NCI-H2196 (cell line): ENCODE measurements at regions not wholly inside any gene's neighbourhood (a gene's known extent, or its start where the extent isn't known, plus 50 kb on each side); places are given as distances from the start of the nearest gene placed in this dataset.

Experiments used
- DNase-seq: peaks from one replicate; lab custom pipeline; 2025; ENCODE audit not compliant: unreplicated experiment; lab: John Stamatoyannopoulos, UW

DNA sequence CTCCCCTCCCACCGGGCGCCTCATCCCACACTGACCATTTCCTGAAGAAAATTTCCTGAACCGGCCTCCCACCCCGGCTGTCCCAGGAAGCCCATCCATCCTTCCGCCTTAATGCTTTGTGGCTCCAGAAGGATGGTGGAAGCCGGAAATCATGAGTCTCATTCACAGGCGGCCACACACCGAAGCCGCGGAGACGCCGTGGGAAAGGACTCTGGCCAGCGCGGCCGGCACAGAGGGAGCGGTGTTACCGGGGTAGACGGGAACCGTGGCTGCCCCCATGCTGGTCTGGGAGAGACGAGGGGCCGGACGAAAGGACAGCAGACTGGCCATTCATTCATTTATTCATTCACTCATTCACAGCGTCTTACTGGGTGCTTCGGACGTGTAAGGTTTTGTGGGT lies 326.8 kb downstream of the SEC14L1 start:
- no peak for DNase-seq

DNA sequence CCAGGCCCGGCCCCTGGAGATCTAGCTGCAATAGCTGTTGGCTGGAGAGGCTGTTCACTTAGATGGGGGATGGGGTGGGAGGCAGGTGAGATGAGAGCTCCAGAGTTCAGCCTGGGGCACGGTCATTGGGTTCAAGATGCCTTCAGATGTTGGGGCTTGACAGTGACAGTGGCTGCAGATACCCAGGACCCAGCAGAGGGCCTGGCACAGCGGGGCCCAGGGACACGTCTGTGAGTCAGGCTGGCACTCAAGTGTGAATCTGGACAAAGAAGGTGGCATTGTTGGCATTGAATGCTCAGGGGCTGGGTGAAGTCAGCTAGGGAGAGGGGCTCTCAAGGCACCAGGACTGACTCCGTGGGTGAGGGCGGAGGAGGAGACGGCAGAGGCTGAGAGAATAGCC lies 328.1 kb downstream of the SEC14L1 start:
- DNase-seq, result no peak

DNA sequence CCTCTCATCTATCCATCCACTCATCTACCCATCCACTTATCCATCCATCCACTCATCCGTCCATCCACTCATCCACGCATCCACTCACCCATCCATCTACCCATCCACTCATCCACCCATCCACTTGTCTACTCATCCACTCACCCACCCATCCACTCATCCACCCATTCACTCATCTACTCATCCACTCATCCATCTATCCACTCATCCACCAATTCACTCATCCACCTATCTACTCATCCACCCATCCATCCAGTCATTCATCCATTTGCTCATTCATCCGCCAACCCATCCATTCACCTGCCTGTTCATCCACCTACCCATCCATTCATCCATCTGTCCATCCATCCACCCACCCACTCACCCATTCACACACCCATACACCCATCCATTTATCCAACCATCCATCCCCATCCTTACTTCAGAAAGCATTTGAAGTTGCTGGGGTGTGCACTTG lies 329.6 kb downstream of the SEC14L1 start:
- DNase-seq, result no peak

DNA sequence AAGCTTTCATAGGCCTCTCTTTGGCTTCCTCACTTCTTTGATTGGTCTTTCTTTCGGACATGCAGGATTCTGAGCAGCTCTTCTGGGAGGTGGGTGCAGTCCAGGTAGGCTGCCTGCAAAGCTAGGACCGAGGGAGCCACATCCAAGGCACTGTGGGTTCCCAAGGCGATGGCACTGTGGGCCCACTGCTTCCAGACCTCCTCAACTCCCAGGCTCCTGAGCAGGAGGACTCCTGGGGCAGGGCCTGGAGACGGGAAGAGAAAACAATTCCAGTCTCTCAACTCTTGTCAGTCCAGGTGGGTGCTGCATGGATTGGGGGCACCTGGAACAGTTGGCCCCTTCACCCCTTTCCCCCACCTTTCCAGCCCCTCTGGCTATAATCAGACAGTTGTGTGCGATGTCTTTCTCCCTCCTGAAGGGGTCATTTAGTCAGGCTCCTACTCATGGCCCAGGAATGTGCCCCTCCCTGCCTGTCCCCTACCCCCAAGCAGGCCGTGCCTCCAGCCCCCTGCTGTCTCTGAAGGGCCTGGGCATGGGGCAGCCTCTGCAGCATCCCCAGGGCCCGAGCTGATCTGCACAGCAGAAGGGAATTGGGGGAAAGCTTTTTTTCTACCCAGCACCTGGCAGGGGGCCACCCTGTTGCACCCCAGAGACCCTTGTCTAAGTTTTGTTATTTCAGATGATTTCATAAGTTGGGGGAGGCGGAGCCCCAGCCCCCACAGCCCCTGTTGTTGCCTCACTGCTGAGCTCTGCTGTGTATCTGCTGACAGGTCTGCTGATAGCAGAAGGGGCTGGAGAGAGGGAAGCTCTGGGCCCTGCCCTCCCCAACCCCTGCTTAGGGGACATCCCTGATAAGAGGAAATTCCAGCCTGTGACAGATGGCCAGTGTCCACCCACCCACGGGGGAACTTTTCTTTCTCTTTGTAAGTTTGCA lies 330.3 kb downstream of the SEC14L1 start:
- no peak for DNase-seq

DNA sequence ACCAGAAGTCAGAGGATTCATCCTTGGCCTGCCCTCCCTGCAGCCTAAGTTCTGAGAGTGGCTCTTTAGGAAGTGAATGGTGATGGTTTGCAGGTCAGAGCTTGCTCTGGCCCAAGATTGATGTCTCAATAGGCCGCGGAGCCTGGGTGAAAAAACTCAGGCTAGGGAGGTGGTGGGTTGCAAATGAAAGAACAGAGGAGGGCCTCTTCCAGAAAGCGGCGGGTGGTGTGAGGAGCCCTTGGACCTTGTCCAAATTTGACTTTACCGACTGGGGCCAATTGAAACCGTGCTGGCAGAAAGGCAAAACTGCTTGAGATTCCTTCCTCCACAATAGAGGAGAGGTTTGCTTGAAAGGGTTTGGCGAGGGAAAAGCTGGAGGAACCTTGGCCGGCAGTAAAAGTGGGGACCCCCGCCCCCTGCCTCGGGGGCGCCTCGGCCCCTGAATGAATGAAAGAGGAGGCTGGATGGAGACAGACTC lies 331.3 kb downstream of the SEC14L1 start:
- DNase-seq, result peak; percentile 90

DNA sequence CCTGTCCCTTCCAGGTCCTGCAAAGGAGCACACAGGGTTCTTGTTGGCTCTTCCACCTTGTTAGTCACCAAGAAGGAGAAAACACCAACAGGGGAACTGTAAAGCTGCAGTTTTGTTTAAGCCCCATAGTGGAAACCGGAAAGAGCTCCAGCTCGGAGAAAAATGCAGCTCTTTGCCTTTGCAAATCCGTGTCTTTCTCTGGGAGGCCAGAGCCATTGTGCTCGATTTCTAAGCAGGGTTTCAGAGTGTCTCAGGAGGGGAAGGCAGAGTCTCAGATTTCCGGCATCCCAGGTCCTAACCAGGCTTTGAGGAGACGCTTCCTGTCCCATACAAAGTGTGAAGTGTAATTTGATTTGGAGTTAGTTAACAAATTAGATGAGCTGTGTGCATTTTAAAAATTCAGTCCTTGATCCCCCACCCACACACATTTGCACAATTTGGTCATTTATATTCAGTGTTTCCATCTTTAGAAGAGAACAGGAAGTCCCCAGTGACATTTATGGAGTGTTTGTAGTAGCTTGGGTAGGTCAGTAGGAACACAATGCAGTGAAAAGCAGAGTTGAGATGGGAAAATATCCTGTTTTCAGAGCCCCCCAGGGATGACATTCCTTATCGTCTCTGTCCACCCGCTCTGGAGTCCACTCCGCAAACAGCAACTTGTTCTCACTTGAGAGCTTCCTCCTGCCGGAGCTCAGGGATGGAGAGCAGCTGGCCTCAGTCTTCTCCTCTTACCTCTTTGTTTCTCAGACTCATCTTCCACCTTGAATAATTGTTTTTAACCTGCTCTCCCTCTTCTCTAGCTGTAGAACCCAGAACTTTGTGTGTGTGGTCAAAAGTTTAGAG lies 331.9 kb downstream of the SEC14L1 start:
- DNase-seq, result peak; percentile 62

DNA sequence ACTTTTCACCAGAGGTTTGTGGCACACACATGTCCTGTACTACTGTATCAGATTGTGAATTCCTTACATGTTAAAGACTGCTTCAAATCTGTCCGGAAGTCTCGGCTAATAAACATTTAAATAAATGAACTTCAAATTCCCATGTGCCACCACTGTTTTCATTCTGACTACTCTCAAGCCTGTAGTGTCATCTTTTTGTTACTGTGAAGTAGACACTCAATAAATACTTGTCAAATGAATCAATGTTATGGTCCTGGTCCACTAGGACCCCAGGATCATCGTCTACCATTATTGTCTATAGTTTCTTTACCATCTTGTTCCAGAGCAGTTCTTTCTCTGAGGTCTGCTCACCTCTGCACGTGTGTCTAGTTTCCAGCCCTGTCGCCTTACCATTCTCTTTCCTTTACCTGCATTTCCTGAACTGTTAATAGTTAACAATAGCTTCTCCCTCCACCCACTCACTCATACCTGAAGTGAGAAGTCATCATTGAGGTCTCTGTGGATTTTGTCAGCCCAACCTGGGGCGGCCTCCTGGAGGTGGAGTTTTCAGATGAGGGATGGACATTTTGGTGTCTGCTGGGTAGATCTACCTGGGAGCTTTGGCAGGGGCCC lies 333.0 kb downstream of the SEC14L1 start:
- DNase-seq, result no peak

DNA sequence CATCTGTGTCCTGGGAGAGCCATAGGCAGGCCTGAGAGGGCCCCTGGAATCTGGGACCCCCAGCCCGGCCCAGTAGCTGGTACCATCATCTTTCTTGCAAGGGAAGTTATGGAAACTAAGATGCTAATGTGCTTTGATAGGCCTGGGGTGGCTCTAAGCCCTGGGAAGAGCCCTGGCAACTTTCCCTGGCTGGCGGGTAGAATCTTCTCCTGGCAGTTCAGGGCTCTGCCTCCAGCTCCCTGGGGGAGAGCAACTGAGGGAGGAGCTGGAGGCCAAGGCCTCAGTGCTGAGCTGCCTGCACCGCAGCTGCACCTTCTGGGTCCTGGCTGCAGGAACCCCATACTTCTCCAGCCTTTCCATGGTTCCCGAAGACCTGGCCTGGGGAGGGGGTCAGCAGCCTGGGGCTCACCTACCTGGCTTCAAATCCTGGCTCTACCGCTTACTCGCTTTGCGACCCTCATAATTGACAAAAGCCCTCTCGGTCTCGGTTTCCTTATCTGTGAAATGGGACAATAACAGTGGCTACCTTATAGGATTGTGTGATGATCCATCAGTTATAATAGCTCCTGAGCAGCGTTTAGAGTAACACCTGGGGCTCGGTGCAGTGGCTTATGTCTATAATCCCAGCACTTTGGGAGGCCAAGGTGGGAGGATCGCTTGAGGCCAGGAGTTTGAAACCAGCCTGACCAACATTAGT lies 333.7 kb downstream of the SEC14L1 start:
- no peak for DNase-seq

DNA sequence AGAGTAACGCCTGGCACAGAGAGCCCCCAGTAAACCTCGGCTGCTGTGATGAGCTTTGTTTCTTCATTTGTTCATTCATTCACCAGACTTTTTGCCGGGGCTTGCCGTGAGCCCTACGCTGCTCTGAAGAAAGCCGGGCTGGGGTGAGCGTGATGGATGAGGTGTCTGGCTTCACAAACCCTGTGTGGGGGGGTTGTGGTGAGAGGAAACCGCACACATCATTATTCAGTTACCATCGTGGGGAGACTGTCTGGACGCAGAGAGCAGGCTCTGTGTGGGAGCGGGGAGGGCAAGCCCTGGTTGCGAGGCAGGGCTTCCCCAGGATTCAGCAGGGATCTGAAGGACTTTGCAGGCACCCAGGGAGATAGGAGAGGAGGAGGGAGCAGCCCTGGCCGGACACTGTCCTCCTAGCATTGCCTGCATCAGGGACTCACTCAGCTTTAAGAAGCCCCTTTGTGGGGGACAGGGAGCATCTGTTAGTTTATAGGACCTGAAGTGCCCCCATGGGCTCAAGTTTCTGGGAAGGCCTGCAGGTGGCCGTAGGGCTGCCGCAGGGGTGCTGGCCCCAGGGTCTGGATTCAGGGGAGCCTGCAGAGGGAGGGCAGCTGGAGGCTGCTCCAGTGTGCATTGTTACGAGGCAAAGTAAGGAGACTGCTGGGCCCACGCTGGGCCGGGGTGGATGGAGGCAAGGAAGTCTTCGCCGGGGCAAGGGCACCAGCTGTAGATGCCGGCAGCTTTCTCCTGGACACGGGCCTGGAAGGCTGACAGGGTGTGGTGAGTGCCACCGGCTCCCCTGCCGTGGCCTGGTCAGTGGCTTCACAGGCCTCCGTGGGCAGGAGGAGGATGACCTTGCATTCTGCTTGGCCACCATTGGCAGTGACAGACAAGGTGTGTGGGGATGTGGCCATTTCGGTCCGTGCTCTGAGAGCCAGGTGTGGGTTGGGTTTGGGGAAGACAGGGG lies 334.5 kb downstream of the SEC14L1 start:
- DNase-seq, result no peak

DNA sequence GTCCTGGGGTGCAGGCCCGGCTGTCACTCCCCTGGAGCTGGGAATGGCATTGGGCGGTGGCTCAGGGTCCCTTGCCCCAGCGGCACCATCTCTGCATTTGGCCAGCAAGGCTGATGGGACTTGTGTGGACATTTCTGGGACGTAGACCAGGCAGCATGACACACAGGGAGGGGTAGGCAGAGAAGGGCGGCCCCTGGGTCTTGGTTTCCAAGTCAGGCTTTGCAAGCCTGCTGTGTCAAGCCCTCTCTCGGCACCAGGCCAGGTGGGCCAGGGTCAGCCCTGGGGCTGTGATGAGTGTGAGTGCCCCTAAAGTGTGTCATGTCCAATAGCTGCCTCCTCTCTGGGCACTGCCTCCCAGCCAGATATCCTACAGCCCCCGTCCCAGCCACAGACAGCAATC lies 335.2 kb downstream of the SEC14L1 start:
- DNase-seq, result no peak

DNA sequence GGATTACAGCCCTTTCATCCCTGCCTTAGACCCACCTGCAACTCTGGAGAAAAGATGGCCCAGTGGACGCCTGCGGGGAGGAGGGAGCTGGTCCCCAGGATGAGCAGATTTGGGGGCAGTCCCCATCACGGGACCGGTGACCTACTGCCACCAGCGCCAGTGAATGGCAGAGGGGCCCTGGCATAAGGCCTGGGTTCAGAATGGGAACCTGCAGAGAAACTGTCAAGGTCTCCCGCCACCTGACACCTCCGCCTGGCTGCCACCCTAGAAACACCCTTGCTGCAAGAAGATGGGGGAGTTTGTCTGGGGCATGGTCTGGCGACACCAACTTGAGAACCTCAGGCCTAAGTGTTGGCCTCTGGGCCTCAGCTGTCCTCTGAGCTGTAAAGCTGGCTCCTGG lies 335.7 kb downstream of the SEC14L1 start:
- DNase-seq, result no peak

DNA sequence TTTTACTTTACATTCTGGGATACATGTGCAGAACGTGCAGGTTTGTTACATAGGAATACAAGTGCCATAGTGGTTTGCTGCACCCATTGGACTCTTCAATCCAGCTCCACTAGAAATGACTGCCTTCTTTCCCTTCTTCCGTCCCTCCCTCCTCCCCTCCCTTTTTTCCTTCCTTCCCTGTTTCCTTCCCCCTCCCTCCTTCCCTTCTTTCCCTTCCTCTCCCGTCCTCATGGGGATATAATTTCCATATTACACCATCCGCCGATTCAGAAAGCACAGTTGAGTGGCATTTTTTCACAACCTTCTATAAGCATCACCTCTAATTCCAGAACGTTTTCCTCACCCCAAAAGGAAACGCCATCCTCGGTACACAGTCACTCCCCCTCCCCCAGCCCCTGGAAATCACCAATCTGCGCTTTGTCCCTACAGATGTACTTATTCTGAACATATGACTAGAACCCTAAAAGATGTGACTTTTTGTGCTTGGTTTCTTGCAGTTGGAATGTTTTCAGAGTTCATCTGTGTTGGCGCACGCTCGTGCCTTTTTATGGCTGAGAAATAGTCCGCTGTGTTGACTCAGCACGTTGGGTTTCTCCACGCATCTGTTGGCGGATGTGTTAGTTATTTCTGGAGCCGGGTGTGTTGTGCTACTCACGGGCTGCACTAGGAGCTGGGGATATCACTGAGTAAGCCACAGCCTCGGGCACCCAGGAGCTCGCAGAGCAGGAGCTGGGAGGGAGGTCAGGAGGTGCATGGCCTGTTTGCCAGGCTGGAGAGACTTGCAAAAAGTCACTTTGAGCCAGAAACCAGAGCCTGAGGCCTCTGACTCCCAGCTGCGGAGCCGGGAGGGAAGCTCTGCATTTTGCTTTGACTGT lies 336.4 kb downstream of the SEC14L1 start:
- DNase-seq, result no peak

DNA sequence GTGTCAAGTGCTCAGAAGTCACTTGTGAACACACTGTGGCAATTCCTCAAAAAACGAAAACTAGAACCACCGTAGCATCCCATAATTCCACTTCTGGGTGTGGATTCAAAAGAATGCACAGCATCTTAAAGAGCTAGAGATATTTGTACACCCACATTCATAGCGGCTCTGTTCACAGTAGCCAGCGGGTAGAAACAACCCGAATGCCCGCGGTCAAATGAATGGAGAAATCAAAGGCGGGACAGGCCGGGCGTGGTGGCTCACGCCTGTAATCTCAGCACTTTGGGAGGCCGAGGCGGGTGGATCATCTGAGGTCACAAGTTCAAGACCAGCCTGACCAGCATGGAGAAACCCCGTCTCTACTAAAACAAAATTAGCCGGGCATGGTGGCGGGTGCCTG lies 337.5 kb downstream of the SEC14L1 start:
- DNase-seq, result no peak

DNA sequence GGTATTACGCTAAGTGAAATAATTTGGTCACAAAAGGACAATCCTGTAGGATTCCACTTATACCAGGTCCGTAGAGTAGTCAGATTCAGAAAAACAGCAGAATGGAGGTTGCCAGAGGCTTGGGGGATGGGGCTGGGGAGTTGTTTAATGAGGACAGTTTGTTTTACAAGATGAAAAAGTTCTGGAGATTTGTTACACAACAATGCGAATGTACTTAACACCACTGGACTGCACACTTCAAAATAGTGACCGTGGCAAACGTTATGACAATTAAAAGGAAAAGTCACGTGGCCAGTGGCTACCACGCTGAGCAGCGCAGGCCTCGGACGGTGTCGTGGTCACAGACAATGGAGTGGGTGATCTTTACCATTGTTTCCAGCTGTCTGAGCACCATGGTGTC lies 338.1 kb downstream of the SEC14L1 start:
- DNase-seq, result no peak

DNA sequence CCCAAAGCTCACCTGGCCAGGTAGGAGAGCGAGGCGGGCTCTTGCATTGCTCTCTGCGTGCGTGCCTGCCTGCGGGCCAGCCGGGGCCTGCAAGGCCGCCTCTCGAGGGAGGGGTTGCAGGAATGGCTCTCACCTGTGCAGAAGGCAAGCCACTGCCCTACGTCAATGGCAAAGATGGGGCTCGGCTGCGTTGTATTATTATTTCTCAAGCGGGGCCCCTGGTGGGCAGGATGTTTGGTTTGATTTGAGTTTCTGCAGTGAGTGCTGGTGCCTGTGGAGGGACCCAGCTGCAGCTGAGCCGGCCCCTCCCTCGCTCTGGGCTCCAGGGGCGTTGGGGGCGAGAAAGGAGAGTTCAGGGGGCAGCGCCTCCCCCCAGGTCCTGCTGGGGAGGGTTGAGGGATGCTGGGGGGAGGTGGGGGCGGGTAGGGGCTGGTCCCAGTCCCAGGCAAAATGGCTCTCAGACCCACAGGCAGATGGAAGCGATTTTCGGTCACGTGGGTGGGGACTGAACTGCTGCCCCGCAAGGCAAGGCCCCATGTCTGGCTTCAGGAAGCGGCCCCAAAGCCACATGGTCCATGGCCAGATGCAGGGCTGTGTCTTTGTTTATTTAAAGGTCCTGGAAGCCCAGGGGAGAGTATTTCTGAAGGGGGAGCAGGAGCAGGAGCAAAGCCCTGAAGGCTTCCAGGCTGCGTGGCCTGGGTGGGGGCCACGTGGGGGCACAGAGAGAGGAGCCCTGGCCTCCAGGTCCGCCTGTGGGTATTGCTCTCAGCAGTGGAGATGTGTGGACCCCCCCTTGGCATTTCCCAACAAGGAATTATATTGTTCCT lies 338.8 kb downstream of the SEC14L1 start:
- DNase-seq, result no peak

DNA sequence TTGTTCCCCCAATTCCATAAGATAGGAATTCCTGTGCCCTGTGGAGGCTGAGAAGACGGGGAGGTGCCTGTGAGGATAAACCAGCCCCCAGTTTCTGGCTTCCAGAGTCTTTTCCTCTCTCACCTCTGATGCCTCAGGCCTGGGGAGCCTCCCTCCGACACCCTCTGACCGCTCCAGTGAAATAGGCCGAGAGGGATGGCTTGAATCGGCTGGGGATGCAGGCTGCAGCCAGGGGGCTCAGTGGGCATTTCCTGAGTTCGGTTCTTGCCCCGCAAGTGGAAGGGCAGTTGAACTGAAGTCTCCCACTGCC lies 339.4 kb downstream of the SEC14L1 start:
- no peak for DNase-seq

DNA sequence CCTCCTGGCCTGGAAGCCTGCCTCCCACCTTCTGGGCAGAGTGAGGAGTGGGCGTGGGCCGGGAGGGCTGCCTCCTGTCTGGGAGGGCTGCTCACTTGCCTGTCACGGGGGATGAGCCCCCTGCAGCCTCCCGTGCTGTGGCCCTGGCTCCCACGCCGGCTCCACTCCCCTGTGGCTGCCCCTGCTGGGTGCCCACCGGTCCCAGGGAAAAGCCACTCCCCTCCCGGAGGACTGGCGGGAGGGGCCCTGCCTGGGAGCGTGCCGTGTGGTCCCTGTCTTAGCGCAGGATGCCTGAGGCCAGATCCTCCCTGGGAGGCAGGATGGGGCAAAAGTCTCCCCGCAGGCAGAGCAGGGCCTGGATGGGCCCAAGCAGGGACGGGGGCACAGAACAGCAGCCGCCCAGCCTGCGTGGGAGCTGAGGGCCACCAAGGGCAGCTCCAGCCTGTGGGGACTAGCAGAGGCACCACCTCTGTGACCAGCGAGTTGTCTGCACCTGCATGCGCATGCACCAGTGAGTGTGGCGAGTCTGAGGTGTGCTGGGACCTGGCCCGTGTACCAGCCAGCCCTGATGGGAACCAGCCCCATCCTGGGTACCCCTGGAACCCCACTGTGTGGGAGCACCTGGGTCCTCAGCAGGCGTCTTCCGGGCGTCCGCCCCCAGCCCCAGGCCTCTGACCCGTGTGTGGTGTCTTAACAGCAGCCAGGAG lies 339.9 kb downstream of the SEC14L1 start:
- DNase-seq, result no peak
